ENCODE measurements at regions not wholly inside any gene's neighbourhood (a gene's known extent, or its start where the extent isn't known, plus 50 kb on each side); places are given as distances from the start of the nearest gene placed in this dataset.
"Not testable (repeated sequence)": the region's sequence is repeated elsewhere in the genome, so short reads cannot be mapped to it uniquely, and the experiment has no call there.

GRCh38 chr17:20667712-20668111, 88.2 kb downstream of the CDRT15L2 start:
- H3K27ac ChIP-seq; H3K9me3 ChIP-seq; ATAC-seq; intact Hi-C loops (cut with DNase I; ENCODE audit: low total_unique reads); H3K4me3 ChIP-seq; in situ Hi-C loops (cut with MboI; ENCODE audit: low sequenced_read_pairs in 4 of 4); H3K4me1 ChIP-seq; DNase-seq; H3K27me3 ChIP-seq; H3K36me3 ChIP-seq: not testable (repeated sequence)

GRCh38 chr17:20668316-20668715, 88.8 kb downstream of the CDRT15L2 start:
- H3K36me3 ChIP-seq; ATAC-seq; H3K4me3 ChIP-seq; H3K27ac ChIP-seq; H3K9me3 ChIP-seq; H3K4me1 ChIP-seq; intact Hi-C loops (cut with DNase I; ENCODE audit: low total_unique reads); H3K27me3 ChIP-seq; DNase-seq; in situ Hi-C loops (cut with MboI; ENCODE audit: low sequenced_read_pairs in 4 of 4): not testable (repeated sequence)

- H3K9me3 ChIP-seq; H3K4me1 ChIP-seq; intact Hi-C loops (cut with DNase I; ENCODE audit: low total_unique reads); DNase-seq; H3K4me3 ChIP-seq; H3K36me3 ChIP-seq; in situ Hi-C loops (cut with MboI; ENCODE audit: low sequenced_read_pairs in 4 of 4); H3K27me3 ChIP-seq; H3K27ac ChIP-seq; ATAC-seq: not testable (repeated sequence)
Observed at GRCh38 chr17:20668868-20669267, 89.3 kb downstream of the CDRT15L2 start.

DNA sequence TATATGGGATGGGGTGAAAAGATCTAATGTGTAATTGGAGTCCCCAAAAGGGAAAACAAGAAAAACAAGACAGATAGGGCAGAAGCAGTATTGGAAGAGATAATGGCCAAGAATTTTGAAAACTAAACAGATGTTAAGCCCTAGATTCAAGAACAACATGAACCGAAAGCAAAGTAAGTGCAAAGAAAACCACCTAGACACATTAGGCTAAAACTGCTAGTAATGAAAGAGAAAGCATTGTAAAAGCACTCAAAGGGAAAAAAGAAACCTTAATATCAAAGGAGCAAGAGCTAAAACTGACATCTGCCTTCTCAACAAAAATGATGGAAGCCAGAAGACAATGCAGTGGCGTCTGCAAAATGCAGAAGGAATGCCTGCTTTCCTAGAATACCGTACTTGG, 91.0 kb downstream of the CDRT15L2 start:
- H3K4me3 ChIP-seq; DNase-seq; ATAC-seq; H3K27me3 ChIP-seq; in situ Hi-C loops (cut with MboI; ENCODE audit: low sequenced_read_pairs in 4 of 4); H3K9me3 ChIP-seq; H3K4me1 ChIP-seq; intact Hi-C loops (cut with DNase I; ENCODE audit: low total_unique reads); H3K36me3 ChIP-seq; H3K27ac ChIP-seq: not testable (repeated sequence)

GRCh38 chr17:20674374-20674773, 94.8 kb downstream of the CDRT15L2 start:
- in situ Hi-C loops (cut with MboI; ENCODE audit: low sequenced_read_pairs in 4 of 4); H3K4me1 ChIP-seq; ATAC-seq; H3K27me3 ChIP-seq; H3K4me3 ChIP-seq; H3K36me3 ChIP-seq; intact Hi-C loops (cut with DNase I; ENCODE audit: low total_unique reads); H3K9me3 ChIP-seq; DNase-seq; H3K27ac ChIP-seq: not testable (repeated sequence)

- H3K4me3 ChIP-seq; DNase-seq; H3K36me3 ChIP-seq; H3K4me1 ChIP-seq; in situ Hi-C loops (cut with MboI; ENCODE audit: low sequenced_read_pairs in 4 of 4); ATAC-seq; H3K27ac ChIP-seq; H3K9me3 ChIP-seq; H3K27me3 ChIP-seq; intact Hi-C loops (cut with DNase I; ENCODE audit: low total_unique reads): not testable (repeated sequence)
Observed at GRCh38 chr17:20675707-20676106, 96.2 kb downstream of the CDRT15L2 start.

GRCh38 chr17:20676656-20677055, 97.1 kb downstream of the CDRT15L2 start:
- H3K4me3 ChIP-seq; H3K27ac ChIP-seq; DNase-seq; intact Hi-C loops (cut with DNase I; ENCODE audit: low total_unique reads); H3K27me3 ChIP-seq; ATAC-seq; in situ Hi-C loops (cut with MboI; ENCODE audit: low sequenced_read_pairs in 4 of 4); H3K4me1 ChIP-seq; H3K9me3 ChIP-seq; H3K36me3 ChIP-seq: not testable (repeated sequence)

DNA sequence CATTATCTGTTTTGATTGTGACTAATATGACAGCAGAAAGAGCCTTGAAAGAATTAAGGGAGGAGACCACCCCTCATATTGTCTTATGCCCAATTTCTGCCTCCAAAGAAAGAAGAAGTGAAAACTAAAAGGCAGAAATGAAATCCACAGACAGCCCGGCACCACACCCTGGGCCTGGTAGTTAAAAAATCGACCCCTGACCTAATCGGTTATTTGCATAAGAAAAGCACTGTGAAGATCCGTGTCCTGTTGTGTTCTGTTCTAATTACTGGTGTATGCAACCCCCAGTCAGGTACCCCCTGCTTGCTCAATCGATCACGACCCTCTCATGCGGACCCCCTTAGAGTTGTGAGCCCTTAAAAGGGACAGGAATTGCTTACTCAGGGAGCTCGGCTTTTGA, 97.9 kb downstream of the CDRT15L2 start:
- intact Hi-C loops (cut with DNase I; ENCODE audit: low total_unique reads); ATAC-seq; H3K9me3 ChIP-seq: not testable (repeated sequence)

GRCh38 chr17:20678424-20678823, 98.9 kb downstream of the CDRT15L2 start:
- H3K36me3 ChIP-seq; H3K27ac ChIP-seq; ATAC-seq; H3K27me3 ChIP-seq; H3K9me3 ChIP-seq; in situ Hi-C loops (cut with MboI; ENCODE audit: low sequenced_read_pairs in 4 of 4); H3K4me1 ChIP-seq; DNase-seq; H3K4me3 ChIP-seq; intact Hi-C loops (cut with DNase I; ENCODE audit: low total_unique reads): not testable (repeated sequence)

More for the DNA sequence above, 97.9 kb downstream of the CDRT15L2 start:
- DNase-seq; H3K27ac ChIP-seq; in situ Hi-C loops (cut with MboI; ENCODE audit: low sequenced_read_pairs in 4 of 4); H3K36me3 ChIP-seq; H3K4me3 ChIP-seq; H3K27me3 ChIP-seq; H3K4me1 ChIP-seq: not testable (repeated sequence)

GRCh38 chr17:20681746-20682722, 102.5 kb downstream of the CDRT15L2 start:
- in situ Hi-C loops (cut with MboI; ENCODE audit: low sequenced_read_pairs in 4 of 4); H3K36me3 ChIP-seq; H3K27me3 ChIP-seq; intact Hi-C loops (cut with DNase I; ENCODE audit: low total_unique reads); ATAC-seq; H3K27ac ChIP-seq; H3K9me3 ChIP-seq; H3K4me3 ChIP-seq; H3K4me1 ChIP-seq; DNase-seq: not testable (repeated sequence)

- H3K27ac ChIP-seq; ATAC-seq; intact Hi-C loops (cut with DNase I; ENCODE audit: low total_unique reads); H3K4me3 ChIP-seq; H3K9me3 ChIP-seq; DNase-seq; H3K4me1 ChIP-seq; H3K27me3 ChIP-seq; in situ Hi-C loops (cut with MboI; ENCODE audit: low sequenced_read_pairs in 4 of 4); H3K36me3 ChIP-seq: not testable (repeated sequence)
Observed at GRCh38 chr17:20683651-20684229, 104.2 kb downstream of the CDRT15L2 start.

DNA sequence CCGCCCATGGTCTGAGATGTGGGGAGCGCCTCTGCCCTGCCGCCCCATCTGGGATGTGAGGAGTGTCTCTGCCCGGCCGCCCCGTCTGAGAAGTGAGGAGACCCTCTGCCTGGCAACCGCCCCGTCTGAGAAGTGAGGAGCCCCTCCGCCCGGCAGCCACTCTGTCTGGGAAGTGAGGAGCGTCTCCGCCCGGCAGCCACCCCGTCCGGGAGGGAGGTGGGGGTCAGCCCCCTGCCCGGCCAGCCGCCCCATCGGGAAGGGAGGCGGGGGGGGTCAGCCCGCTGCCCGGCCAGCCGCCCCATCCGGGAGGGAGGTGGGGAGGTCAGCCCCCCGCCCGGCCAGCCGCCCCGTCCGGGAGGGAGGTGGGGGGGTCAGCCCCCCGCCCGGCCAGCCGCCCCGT, 105.5 kb downstream of the CDRT15L2 start:
- DNase-seq; H3K4me1 ChIP-seq; H3K9me3 ChIP-seq; H3K27ac ChIP-seq; in situ Hi-C loops (cut with MboI; ENCODE audit: low sequenced_read_pairs in 4 of 4); ATAC-seq; intact Hi-C loops (cut with DNase I; ENCODE audit: low total_unique reads); H3K4me3 ChIP-seq; H3K36me3 ChIP-seq; H3K27me3 ChIP-seq: not testable (repeated sequence)
